ENCODE measurements at regions not wholly inside any gene's neighbourhood (a gene's known extent, or its start where the extent isn't known, plus 50 kb on each side); places are given as distances from the start of the nearest gene placed in this dataset.

- no peak for TF ChIP-seq NPAS2 (CRISPR knock-in tag; IDR thresholded peaks at IDR 0.05; ENCODE audit: borderline replicate concordance)
- TF ChIP-seq FOSB (CRISPR knock-in tag; IDR thresholded peaks at IDR 0.05), result no peak
- TF ChIP-seq CTCF (IDR thresholded peaks at IDR 0.05), result no peak
- TF ChIP-seq SMC3 (IDR thresholded peaks at IDR 0.05), result no peak
- TF ChIP-seq POLR2A (IDR thresholded peaks at IDR 0.05; ENCODE audit: low read length), result no peak
Measured at GRCh38 chr9:82558346-82558745, 504.6 kb downstream of the RASEF start.

All from A549 (cell line).